Lower leg skin (tissue), 4 donors: ENCODE measurements at regions not wholly inside any gene's neighbourhood (a gene's known extent, or its start where the extent isn't known, plus 50 kb on each side); places are given as distances from the start of the nearest gene placed in this dataset.
"Not testable (repeated sequence)": the region's sequence is repeated elsewhere in the genome, so short reads cannot be mapped to it uniquely, and the experiment has no call there.

ENCODE experiments used
- DNase-seq, 2 donors: peaks; one replicate each; pipeline ENCODE4 v3.0.0-alpha.2; 2019; ENCODE audit warnings: low spot score in 2 of 2
- H3K4me3 ChIP-seq: fragments of 200-600 bp; sonication (generic); 2 replicates; pipeline ENCODE4 v1.5.1; 2017; ENCODE audit warnings: mild to moderate bottlenecking, low read depth; ENCODE audit not compliant: poor library complexity, severe bottlenecking
- CTCF ChIP-seq, 3 donors: fragments of 450-650 bp; IDR thresholded peaks; one replicate each; pipeline ENCODE4 v1.5.1; 2016; ENCODE audit warnings: antibody characterized with exemption in 3 of 3, mild to moderate bottlenecking in 3 of 3, moderate library complexity in 2 of 3
- POLR2A ChIP-seq, 2 donors: fragments of 450-650 bp; IDR thresholded peaks; one replicate each; pipeline ENCODE4 v1.6.1; 2016 to 2017; ENCODE audit warnings: antibody characterized with exemption in 2 of 2, mild to moderate bottlenecking in 1 of 2, moderate library complexity in 1 of 2
- whole genome bisulfite sequencing, 2 donors: methylation state at CpG; one replicate each; pipeline ENCODE4 v1.1.5; 2018; 5-methylcytosine and 5-hydroxymethylcytosine counted together
- intact Hi-C: fragments of 100-400 bp; cut with DNase I; formaldehyde crosslinking; loops from one replicate; pipeline ENCODE4 v1.15.0; 2023; ENCODE audit warnings: low total_unique reads

DNA sequence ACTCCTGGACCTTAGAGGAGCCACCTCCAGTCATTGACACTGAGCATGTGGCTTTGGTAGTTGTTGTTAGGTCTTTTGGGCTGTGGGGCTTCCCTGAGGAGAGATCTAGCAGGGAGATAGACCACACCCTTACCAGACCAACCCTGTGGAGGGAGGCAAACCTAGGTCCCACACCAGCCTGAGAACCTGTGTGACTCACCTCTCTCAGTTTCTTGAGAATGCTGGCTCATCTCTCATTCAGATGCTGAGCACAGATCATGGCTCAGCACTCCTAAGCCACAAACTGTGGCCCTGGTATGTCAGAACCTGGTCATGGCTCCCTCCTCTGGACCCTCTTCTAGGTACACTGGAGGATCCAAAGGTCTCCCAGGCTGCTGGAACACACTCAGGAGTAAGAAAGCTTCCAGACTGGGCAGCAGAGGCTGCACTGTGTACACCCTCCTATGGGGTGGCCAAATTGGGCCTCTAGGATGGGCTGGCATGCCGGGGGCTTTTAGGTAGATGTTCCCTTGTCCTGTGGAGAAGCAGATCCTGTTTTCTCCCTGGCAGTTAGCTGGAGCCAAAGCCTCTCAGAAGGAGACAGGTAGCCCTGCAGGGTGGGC lies 1294.5 kb downstream of the KHDRBS2 start:
- WGBS, 2 donors, result 73 to 83% methylated on average over 1 of the region's 1 CpG
- no peak for TF ChIP-seq POLR2A (IDR thresholded peaks at IDR 0.05)
- TF ChIP-seq CTCF (IDR thresholded peaks at IDR 0.05), result no peak
- DNase-seq, result no peak
- H3K4me3 ChIP-seq, result no peak overlapping the region
- intact Hi-C loops, result no loop called here

GRCh38 chr6:60952500-60952899 lies 1333.5 kb downstream of the KHDRBS2 start:
- WGBS, 2 donors, result 52 to 71% methylated on average over 3 of the region's 3 CpGs
- H3K4me3 ChIP-seq, result no peak overlapping the region
- intact Hi-C loops, result no loop called here
- TF ChIP-seq POLR2A (IDR thresholded peaks at IDR 0.05) (no peak), CTCF (IDR thresholded peaks at IDR 0.05) (no peak)
- no peak for DNase-seq

GRCh38 chr6:60950221-60950923 lies 1335.7 kb downstream of the KHDRBS2 start:
- DNase-seq, H3K4me3 ChIP-seq, intact Hi-C loops: not testable (repeated sequence)
- 32 to 45% methylated on average over 5 of the region's 5 CpGs for WGBS, 2 donors

DNA sequence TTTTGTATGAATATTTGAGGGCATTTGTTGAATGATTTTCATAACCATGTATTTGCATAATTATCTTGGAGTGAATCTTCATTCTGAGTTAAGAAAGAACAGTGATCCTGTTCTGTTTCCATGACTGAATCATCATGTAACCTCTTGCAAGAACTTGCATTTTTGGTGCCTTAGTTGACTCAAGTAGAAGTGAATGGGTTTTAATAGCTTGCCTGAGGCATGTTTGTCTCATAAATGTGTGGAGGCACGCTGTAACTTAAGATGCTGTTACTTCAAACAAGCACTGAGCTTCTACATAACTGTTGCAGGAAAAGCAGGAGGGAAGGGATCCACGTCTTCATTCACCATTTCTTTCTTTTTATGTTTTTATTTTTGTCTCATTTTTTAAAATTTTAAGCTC lies 1338.6 kb downstream of the KHDRBS2 start:
- DNase-seq, intact Hi-C loops, H3K4me3 ChIP-seq: not testable (repeated sequence)
- 21 to 36% methylated on average over 2 of the region's 2 CpGs for WGBS, 2 donors

GRCh38 chr6:60944803-60945202 lies 1341.2 kb downstream of the KHDRBS2 start:
- H3K4me3 ChIP-seq, intact Hi-C loops: not testable (repeated sequence)
- peak in 1 of 2 donors; percentile 74 for DNase-seq
- WGBS, 2 donors, result 89 to 96% methylated on average over 12 to 25 of the region's 26 CpGs

DNA sequence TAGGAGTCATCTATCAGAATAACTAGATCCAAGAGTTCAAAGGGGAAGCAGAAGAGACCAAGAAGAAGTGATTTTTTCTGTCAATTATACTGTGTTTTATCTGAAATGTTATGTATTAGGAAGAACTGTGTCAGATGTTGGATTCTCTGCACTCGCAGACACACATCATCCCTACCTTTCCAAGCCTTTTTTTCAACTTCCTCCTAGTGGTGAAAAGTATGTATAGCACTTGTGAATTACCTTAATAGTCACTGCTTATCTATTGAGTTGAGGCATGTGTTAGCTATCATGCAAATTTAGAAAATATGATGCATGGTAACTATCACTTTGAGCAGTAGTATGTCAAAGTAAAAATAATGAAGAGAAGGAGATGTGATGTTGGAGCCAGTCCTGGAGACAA lies 1350.1 kb downstream of the KHDRBS2 start:
- 28 to 47% methylated on average over 1 of the region's 1 CpG for WGBS, 2 donors

GRCh38 chr6:60919652-60920051 lies 1366.4 kb downstream of the KHDRBS2 start:
- DNase-seq, H3K4me3 ChIP-seq, intact Hi-C loops: not testable (repeated sequence)
- WGBS, 2 donors, result 69 to 85% methylated on average over 1 of the region's 1 CpG

More for the DNA sequence above, 1350.1 kb downstream of the KHDRBS2 start:
- DNase-seq, intact Hi-C loops, H3K4me3 ChIP-seq: not testable (repeated sequence)

DNA sequence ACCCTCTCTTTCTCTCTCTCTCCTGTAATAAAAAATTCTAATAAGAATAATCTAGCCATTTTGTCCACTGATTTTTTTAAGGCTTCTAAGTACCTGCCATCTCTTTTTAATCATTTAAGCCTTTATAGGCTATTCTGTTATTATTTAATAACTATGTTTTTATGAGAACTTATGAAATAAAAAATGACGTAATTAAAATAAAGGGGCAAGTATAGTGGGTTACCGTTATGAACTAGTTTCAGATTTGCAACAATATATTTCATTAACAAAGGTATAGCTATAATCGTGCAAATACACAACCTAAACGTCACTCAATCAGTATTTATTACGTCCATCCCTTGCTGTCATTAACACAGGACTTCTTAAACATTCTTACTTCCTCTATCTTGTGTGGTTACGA lies 1382.2 kb downstream of the KHDRBS2 start:
- H3K4me3 ChIP-seq, intact Hi-C loops, DNase-seq: not testable (repeated sequence)
- WGBS, 2 donors, result 79 to 84% methylated on average over 6 of the region's 6 CpGs

- intact Hi-C loops, DNase-seq, H3K4me3 ChIP-seq: not testable (repeated sequence)
- 90 to 96% methylated on average over 1 of the region's 1 CpG for WGBS, 2 donors
These were observed 1392.7 kb downstream of the KHDRBS2 start for GRCh38 chr6:60893374-60893773.
